H9 (cell line): ENCODE measurements at regions not wholly inside any gene's neighbourhood (a gene's known extent, or its start where the extent isn't known, plus 50 kb on each side); places are given as distances from the start of the nearest gene placed in this dataset.

Experiments used
- DNase-seq: peaks from one replicate; pipeline ENCODE4 v3.0.0-alpha.2; 2017
- H2AFZ ChIP-seq: one replicate; pipeline ENCODE4 v1.6.1; 2013; ENCODE audit warnings: mild to moderate bottlenecking, low read length, control low read depth, moderate library complexity
- H2AK5ac ChIP-seq: 2 replicates; pipeline ENCODE4 v1.6.1; 2013; ENCODE audit warnings: low read length, control low read depth, mixed read lengths; ENCODE audit not compliant: insufficient read length
- H2BK120ac ChIP-seq: one replicate; pipeline ENCODE4 v1.6.1; 2013; ENCODE audit warnings: low read depth, mild to moderate bottlenecking, low read length, control low read depth, inconsistent platforms; ENCODE audit not compliant: poor library complexity, severe bottlenecking
- H2BK12ac ChIP-seq: 2 replicates; pipeline ENCODE4 v1.6.1; 2013; ENCODE audit warnings: low read length, control low read depth, mixed read lengths, low read depth; ENCODE audit not compliant: insufficient read length
- H2BK15ac ChIP-seq: 2 replicates; pipeline ENCODE4 v1.6.1; 2013; ENCODE audit warnings: low read depth, low read length, control low read depth
- H2BK20ac ChIP-seq: one replicate; pipeline ENCODE4 v1.6.1; 2013; ENCODE audit warnings: low read depth, mild to moderate bottlenecking, low read length, control low read depth, inconsistent platforms; ENCODE audit not compliant: poor library complexity, severe bottlenecking
- H2BK5ac ChIP-seq: 2 replicates; pipeline ENCODE4 v1.6.1; 2013; ENCODE audit warnings: low read length, control low read depth, mixed read lengths; ENCODE audit not compliant: insufficient read length
- H3K14ac ChIP-seq: 2 replicates; pipeline ENCODE4 v1.6.1; 2013; ENCODE audit warnings: low read length, control low read depth; ENCODE audit not compliant: insufficient read depth
- H3K18ac ChIP-seq: 2 replicates; pipeline ENCODE4 v1.6.1; 2013; ENCODE audit warnings: low read depth, mild to moderate bottlenecking, mixed read lengths, low read length, control low read depth; ENCODE audit not compliant: insufficient read length
- H3K23ac ChIP-seq: 2 replicates; pipeline ENCODE4 v1.6.1; 2013; ENCODE audit warnings: low read length, control low read depth, mixed read lengths, low read depth; ENCODE audit not compliant: insufficient read length
- H3K23me2 ChIP-seq: 2 replicates; pipeline ENCODE4 v1.6.1; 2013; ENCODE audit warnings: low read depth, mild to moderate bottlenecking, mixed read lengths, low read length, control low read depth; ENCODE audit not compliant: insufficient read length, poor library complexity, severe bottlenecking
- H3K27ac ChIP-seq: 2 replicates; pipeline ENCODE4 v1.5.1; 2013; ENCODE audit warnings: low read length, control low read depth, mixed read lengths, low read depth; ENCODE audit not compliant: insufficient read length
- H3K27me3 ChIP-seq: 2 replicates; pipeline ENCODE4 v1.6.1; 2013; ENCODE audit warnings: low read length, control low read depth, inconsistent platforms; ENCODE audit not compliant: insufficient read depth
- H3K4ac ChIP-seq: 2 replicates; pipeline ENCODE4 v1.6.1; 2013; ENCODE audit warnings: low read depth, mild to moderate bottlenecking, control low read depth, inconsistent platforms, low read length, moderate library complexity
- H3K4me1 ChIP-seq: 2 replicates; pipeline ENCODE4 v1.6.1; 2013; ENCODE audit warnings: low read length, control low read depth, inconsistent platforms; ENCODE audit not compliant: insufficient read depth
- H3K4me2 ChIP-seq: 2 replicates; pipeline ENCODE4 v1.6.1; 2013; ENCODE audit warnings: low read length, control low read depth, mixed read lengths; ENCODE audit not compliant: insufficient read length, insufficient read depth
- H3K56ac ChIP-seq: 2 replicates; pipeline ENCODE4 v1.6.1; 2013; ENCODE audit warnings: low read depth, mild to moderate bottlenecking, mixed read lengths, low read length, control low read depth; ENCODE audit not compliant: insufficient read length
- H3K79me1 ChIP-seq: 2 replicates; pipeline ENCODE4 v1.6.1; 2013; ENCODE audit warnings: low read depth, mild to moderate bottlenecking, moderate library complexity, low read length, control low read depth, inconsistent platforms; ENCODE audit not compliant: insufficient read depth, poor library complexity, severe bottlenecking
- H3K79me2 ChIP-seq: 2 replicates; pipeline ENCODE4 v1.6.1; 2013; ENCODE audit warnings: low read length, control low read depth, inconsistent platforms; ENCODE audit not compliant: insufficient read depth
- H3K9ac ChIP-seq: 2 replicates; pipeline ENCODE4 v1.6.1; 2013; ENCODE audit warnings: low read length, control low read depth, mixed read lengths; ENCODE audit not compliant: insufficient read length; ENCODE audit errors: extremely low read depth
- H3K9me3 ChIP-seq: one replicate; pipeline ENCODE4 v1.6.1; 2013; ENCODE audit warnings: low read depth, low read length, inconsistent platforms; ENCODE audit not compliant: control insufficient read depth
- H3T11ph ChIP-seq: one replicate; pipeline ENCODE4 v1.6.1; 2013; ENCODE audit warnings: mild to moderate bottlenecking, low read length, control low read depth, inconsistent platforms
- H4K20me1 ChIP-seq: one replicate; pipeline ENCODE4 v1.6.1; 2013; ENCODE audit not compliant: control insufficient read depth, insufficient read length, insufficient read depth
- H4K5ac ChIP-seq: 2 replicates; pipeline ENCODE4 v1.6.1; 2013; ENCODE audit warnings: low read depth, mild to moderate bottlenecking, mixed read lengths, low read length, control low read depth; ENCODE audit not compliant: insufficient read length
- H4K8ac ChIP-seq: replicated peaks from 2 replicates; pipeline ENCODE4 v1.6.1; 2013; ENCODE audit warnings: low read length, control low read depth, mixed read lengths, low read depth; ENCODE audit not compliant: insufficient read length
- H4K91ac ChIP-seq: 2 replicates; pipeline ENCODE4 v1.6.1; 2013; ENCODE audit warnings: low read depth, mild to moderate bottlenecking, moderate library complexity, mixed read lengths, low read length, control low read depth; ENCODE audit not compliant: insufficient read length
- H3K27ac Mint-ChIP-seq, 3 experiments: 2 replicates in 2 of 3; 3 replicates in 1 of 3; pipeline ENCODE4 v1.8.0; 2020 to 2021; ENCODE audit warnings: mixed read lengths in 3 of 3, mild to moderate bottlenecking in 1 of 3, moderate library complexity in 1 of 3
- H3K27me3 Mint-ChIP-seq: 2 replicates; pipeline ENCODE4 v1.8.0; 2021; ENCODE audit warnings: low read depth, mild to moderate bottlenecking, moderate library complexity, mixed read lengths
- H3K36me3 Mint-ChIP-seq, 3 experiments: 2 replicates in 2 of 3; 3 replicates in 1 of 3; pipeline ENCODE4 v1.8.0; 2020 to 2021; ENCODE audit warnings: low read depth in 3 of 3, mixed read lengths in 3 of 3; ENCODE audit not compliant: insufficient read depth in 1 of 3
- H3K4me1 Mint-ChIP-seq, 2 experiments: 2 replicates each; pipeline ENCODE4 v1.8.0; 2020; ENCODE audit warnings: mixed read lengths in 2 of 2
- H3K4me3 Mint-ChIP-seq, 2 experiments: 2 replicates in 1 of 2; 3 replicates in 1 of 2; pipeline ENCODE4 v1.8.0; 2020 to 2021; ENCODE audit warnings: mild to moderate bottlenecking in 2 of 2, mixed read lengths in 2 of 2, moderate library complexity in 1 of 2
- H3K9me3 Mint-ChIP-seq, 2 experiments: 2 replicates in 1 of 2; 3 replicates in 1 of 2; pipeline ENCODE4 v1.8.0; 2020; ENCODE audit warnings: mild to moderate bottlenecking in 2 of 2, mixed read lengths in 2 of 2, moderate library complexity in 1 of 2
- CTCF ChIP-seq: fragments of 200-600 bp; sonication (generic); conservative IDR thresholded peaks from 3 replicates; pipeline ENCODE4 v1.8.0; 2021; ENCODE audit warnings: antibody characterized with exemption, mild to moderate bottlenecking
- WGBS: extraction: QIAGEN DNeasy Blood & Tissue Kit; methylation state at CpG from one replicate; pipeline ENCODE4 v1.1.7; 2013; ENCODE audit warnings: missing lambda C conversion rate, low lambda C conversion rate, mixed read lengths; ENCODE audit not compliant: insufficient read length; ENCODE audit errors: extremely low coverage; 5-methylcytosine and 5-hydroxymethylcytosine counted together

- Histone ChIP-seq H3K4me1 (no peaks in the 10 kb centered on the region; the same call in 1 of the 2 replicates), H4K91ac (no peak overlapping the region), H3K79me2 (no peaks in the 10 kb centered on the region), H3K18ac (no peak overlapping the region), H3K4me2 (no peak overlapping the region), H2BK5ac (no peak overlapping the region), H3K9me3 (no peaks in the 10 kb centered on the region), H2BK12ac (no peak overlapping the region), H2BK120ac (no peak overlapping the region), H3K9ac (no peak overlapping the region), H3K23me2 (no peaks in the 10 kb centered on the region), H4K8ac (no peak overlapping the region), H3K27me3 (no peaks in the 10 kb centered on the region), H2AK5ac (no peak overlapping the region), H3K14ac (no peak overlapping the region), H3K27ac (no peak overlapping the region), H3T11ph (no peak overlapping the region), H3K56ac (no peak overlapping the region), H4K5ac (no peak overlapping the region), H2BK20ac (no peak overlapping the region), H2BK15ac (no peak overlapping the region), H2AFZ (no peak overlapping the region), H4K20me1 (no peaks in the 10 kb centered on the region), H3K4ac (no peak overlapping the region), H3K79me1 (no peaks in the 10 kb centered on the region), H3K23ac (no peak overlapping the region)
- DNase-seq: no peak
- peaks cover 2 to 3% of the 10 kb centered on the region in 2 experiments for H3K9me3 Mint-ChIP-seq
- no peak overlapping the region for H3K4me3 Mint-ChIP-seq
- H3K27ac Mint-ChIP-seq: no peak overlapping the region
- WGBS: no CpG with 5 or more reads among the region's 4 CpGs
- no peak for TF ChIP-seq CTCF
- no peaks in the 10 kb centered on the region for H3K4me1 Mint-ChIP-seq
- no peaks in the 10 kb centered on the region for H3K27me3 Mint-ChIP-seq
- peaks cover 0 to 4% (median 1%) of the 10 kb centered on the region in 3 experiments; a peak in 2 of 7 replicates for H3K36me3 Mint-ChIP-seq
These were observed 85.9 kb downstream of the POM121L12 start for GRCh38 chr7:53121374-53121773.
